GM18870 (cell line): ENCODE measurements at regions not wholly inside any gene's neighbourhood (a gene's known extent, or its start where the extent isn't known, plus 50 kb on each side); places are given as distances from the start of the nearest gene placed in this dataset.

Experiments used
- ATAC-seq: cut with Tn5 transposase; IDR thresholded peaks from one replicate; pipeline ENCODE4 v1.9.1; 2021; ENCODE audit warnings: moderate library complexity; ENCODE audit not compliant: unreplicated experiment

- no peak for ATAC-seq
Observed at GRCh38 chr16:64544859-64545258, 577.0 kb downstream of the CDH11 start.

GRCh38 chr16:64543441-64543840 lies 578.4 kb downstream of the CDH11 start:
- no peak for ATAC-seq

- ATAC-seq, result no peak
Observed at GRCh38 chr16:64543031-64543430, 578.8 kb downstream of the CDH11 start.

- no peak for ATAC-seq
Observed at GRCh38 chr16:64542152-64542551, 579.7 kb downstream of the CDH11 start.

GRCh38 chr16:64541621-64542020 lies 580.2 kb downstream of the CDH11 start:
- no peak for ATAC-seq

GRCh38 chr16:64540434-64540833 lies 581.4 kb downstream of the CDH11 start:
- no peak for ATAC-seq

- no peak for ATAC-seq
Observed at GRCh38 chr16:64539811-64540371, 582.0 kb downstream of the CDH11 start.

- ATAC-seq, result no peak
Observed at GRCh38 chr16:64534180-64534780, 587.6 kb downstream of the CDH11 start.

- no peak for ATAC-seq
Observed at GRCh38 chr16:64532691-64533090, 589.2 kb downstream of the CDH11 start.

- no peak for ATAC-seq
Observed at GRCh38 chr16:64532117-64532516, 589.7 kb downstream of the CDH11 start.

- no peak for ATAC-seq
Observed at GRCh38 chr16:64531401-64531800, 590.5 kb downstream of the CDH11 start.

- no peak for ATAC-seq
Observed at GRCh38 chr16:64522548-64522947, 599.3 kb downstream of the CDH11 start.

GRCh38 chr16:64513871-64514270 lies 608.0 kb downstream of the CDH11 start:
- no peak for ATAC-seq

- ATAC-seq, result no peak
Observed at GRCh38 chr16:64507240-64508024, 614.4 kb downstream of the CDH11 start.

GRCh38 chr16:64499211-64499610 lies 622.7 kb downstream of the CDH11 start:
- no peak for ATAC-seq

GRCh38 chr16:64498363-64498762 lies 623.5 kb downstream of the CDH11 start:
- ATAC-seq, result no peak

- no peak for ATAC-seq
Observed at GRCh38 chr16:64493709-64494108, 628.2 kb downstream of the CDH11 start.

- ATAC-seq, result no peak
Observed at GRCh38 chr16:64489449-64489848, 632.4 kb downstream of the CDH11 start.

- no peak for ATAC-seq
Observed at GRCh38 chr16:64486561-64486960, 635.3 kb downstream of the CDH11 start.

GRCh38 chr16:64481497-64481896 lies 640.4 kb downstream of the CDH11 start:
- ATAC-seq, result no peak

- ATAC-seq, result no peak
Observed at GRCh38 chr16:64478252-64478906, 643.5 kb downstream of the CDH11 start.
